ENCODE measurements at regions not wholly inside any gene's neighbourhood (a gene's known extent, or its start where the extent isn't known, plus 50 kb on each side); places are given as distances from the start of the nearest gene placed in this dataset.

GRCh38 chr14:101025131-101025530, 121.6 kb upstream of the RTL1 start:
- DNase-seq (ENCODE audit: low read depth): no peak

- DNase-seq (ENCODE audit: low read depth): no peak
Observed at GRCh38 chr14:101025696-101026095, 122.2 kb upstream of the RTL1 start.

- DNase-seq (ENCODE audit: low read depth): no peak
Observed at GRCh38 chr14:101026341-101026740, 122.8 kb upstream of the RTL1 start.

- no peak for DNase-seq (ENCODE audit: low read depth)
Observed at GRCh38 chr14:101027291-101027690, 123.8 kb upstream of the RTL1 start.

- no peak for DNase-seq (ENCODE audit: low read depth)
Observed at GRCh38 chr14:101027966-101028365, 124.4 kb upstream of the RTL1 start.

GRCh38 chr14:101028971-101029667, 125.6 kb upstream of the RTL1 start:
- DNase-seq (ENCODE audit: low read depth): no peak

- no peak for DNase-seq (ENCODE audit: low read depth)
Observed at GRCh38 chr14:101029668-101030290, 126.3 kb upstream of the RTL1 start.

- DNase-seq (ENCODE audit: low read depth): no peak
Observed at GRCh38 chr14:101030586-101030985, 127.1 kb upstream of the RTL1 start.

- no peak for DNase-seq (ENCODE audit: low read depth)
Observed at GRCh38 chr14:101031186-101031585, 127.7 kb upstream of the RTL1 start.

GRCh38 chr14:101031721-101032120, 128.2 kb upstream of the RTL1 start:
- no peak for DNase-seq (ENCODE audit: low read depth)

GRCh38 chr14:101032433-101032832, 128.9 kb upstream of the RTL1 start:
- no peak for DNase-seq (ENCODE audit: low read depth)

- DNase-seq (ENCODE audit: low read depth): no peak
Observed at GRCh38 chr14:101033006-101033405, 129.5 kb upstream of the RTL1 start.

- no peak for DNase-seq (ENCODE audit: low read depth)
Observed at GRCh38 chr14:101033446-101034165, 130.1 kb upstream of the RTL1 start.

GRCh38 chr14:101034986-101035385, 131.5 kb upstream of the RTL1 start:
- DNase-seq (ENCODE audit: low read depth): no peak

- no peak for DNase-seq (ENCODE audit: low read depth)
Observed at GRCh38 chr14:101035466-101036225, 132.1 kb upstream of the RTL1 start.

- no peak for DNase-seq (ENCODE audit: low read depth)
Observed at GRCh38 chr14:101037021-101037817, 133.7 kb upstream of the RTL1 start.

GRCh38 chr14:101039031-101039754, 135.7 kb upstream of the RTL1 start:
- no peak for DNase-seq (ENCODE audit: low read depth)

GRCh38 chr14:101039755-101040138, 136.2 kb upstream of the RTL1 start:
- DNase-seq (ENCODE audit: low read depth): no peak

- no peak for DNase-seq (ENCODE audit: low read depth)
Observed at GRCh38 chr14:101040538-101041442, 137.3 kb upstream of the RTL1 start.
